ENCODE measurements at regions not wholly inside any gene's neighbourhood (a gene's known extent, or its start where the extent isn't known, plus 50 kb on each side); places are given as distances from the start of the nearest gene placed in this dataset.
A peak's percentile ranks its signal among the peaks of the same experiment; 100 is the strongest.

- no peak for DNase-seq
Measured at GRCh38 chr15:53397041-53397616, 362.3 kb downstream of the WDR72 start.

- no peak for DNase-seq
Measured at GRCh38 chr15:53395871-53396270, 363.6 kb downstream of the WDR72 start.

GRCh38 chr15:53390549-53390948 is 368.9 kb downstream of the WDR72 start:
- DNase-seq: no peak

- no peak for DNase-seq
Measured at GRCh38 chr15:53389271-53390037, 370.0 kb downstream of the WDR72 start.

GRCh38 chr15:53384417-53384816 is 375.0 kb downstream of the WDR72 start:
- DNase-seq: no peak

- peak; percentile 45 for DNase-seq
Measured at GRCh38 chr15:53378096-53378800, 381.2 kb downstream of the WDR72 start.

GRCh38 chr15:53367740-53368139 is 391.7 kb downstream of the WDR72 start:
- DNase-seq: no peak

- no peak for DNase-seq
Measured at GRCh38 chr15:53360881-53361280, 398.6 kb downstream of the WDR72 start.

- DNase-seq: no peak
Measured at GRCh38 chr15:53359038-53359437, 400.4 kb downstream of the WDR72 start.

GRCh38 chr15:53354874-53355273 is 404.6 kb downstream of the WDR72 start:
- no peak for DNase-seq

GRCh38 chr15:53351373-53351772 is 408.1 kb downstream of the WDR72 start:
- DNase-seq: no peak

- DNase-seq: no peak
Measured at GRCh38 chr15:53346583-53346982, 412.9 kb downstream of the WDR72 start.

GRCh38 chr15:53331328-53332190 is 427.9 kb downstream of the WDR72 start:
- peak; percentile 41 for DNase-seq

GRCh38 chr15:53328341-53328740 is 431.1 kb downstream of the WDR72 start:
- no peak for DNase-seq

GRCh38 chr15:53324061-53324460 is 435.4 kb downstream of the WDR72 start:
- DNase-seq: no peak

GRCh38 chr15:53323191-53323590 is 436.3 kb downstream of the WDR72 start:
- no peak for DNase-seq

GRCh38 chr15:53320816-53321215 is 438.6 kb downstream of the WDR72 start:
- no peak for DNase-seq

- no peak for DNase-seq
Measured at GRCh38 chr15:53312707-53313106, 446.8 kb downstream of the WDR72 start.

GRCh38 chr15:53310709-53311108 is 448.8 kb downstream of the WDR72 start:
- DNase-seq: no peak

- no peak for DNase-seq
Measured at GRCh38 chr15:53307952-53308624, 451.4 kb downstream of the WDR72 start.

- no peak for DNase-seq
Measured at GRCh38 chr15:53305554-53305953, 453.9 kb downstream of the WDR72 start.

GRCh38 chr15:53305101-53305500 is 454.4 kb downstream of the WDR72 start:
- no peak for DNase-seq

- no peak for DNase-seq
Measured at GRCh38 chr15:53297828-53298227, 461.6 kb downstream of the WDR72 start.
